Stimulated activated CD8-positive, alpha-beta memory T cell treated with anti-CD3 and anti-CD28 coated beads, Interleukin-12 subunit alpha, Interleukin-12 subunit beta, amount 100 ng/mL, for 24 hours (primary cell): ENCODE measurements at regions not wholly inside any gene's neighbourhood (a gene's known extent, or its start where the extent isn't known, plus 50 kb on each side); places are given as distances from the start of the nearest gene placed in this dataset.
"Not testable (repeated sequence)": the region's sequence is repeated elsewhere in the genome, so short reads cannot be mapped to it uniquely, and the experiment has no call there.

Source experiments
- DNase-seq: peaks from one replicate; pipeline ENCODE4 v3.0.0-alpha.2; 2020; ENCODE audit errors: extremely low read depth

DNA sequence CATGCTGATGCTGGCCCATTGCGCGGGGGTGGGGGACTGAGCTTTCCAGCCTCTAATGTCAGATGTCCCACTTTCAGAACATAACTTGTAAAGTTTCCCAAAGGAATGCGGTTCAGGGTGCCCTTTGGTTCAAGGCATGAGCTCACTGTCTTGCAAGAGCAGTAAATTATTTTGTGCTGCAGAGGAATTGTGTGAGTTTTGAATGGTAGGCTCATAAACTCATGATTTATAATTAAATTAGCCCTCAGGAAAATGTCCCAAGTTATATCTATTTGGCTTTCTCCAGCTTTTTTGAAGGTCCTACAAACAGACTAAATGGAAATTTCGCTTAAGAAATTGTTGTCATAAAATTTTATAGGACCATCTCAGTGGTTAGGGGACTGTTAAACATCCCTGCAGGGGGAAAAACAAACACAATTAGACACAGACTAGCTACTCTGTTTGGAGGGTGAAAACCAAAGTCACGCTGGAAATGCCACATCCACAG, 321.8 kb downstream of the HS3ST3B1 start:
- no peak for DNase-seq

- DNase-seq, result no peak
These were observed 321.1 kb downstream of the HS3ST3B1 start for GRCh38 chr17:14621826-14622614.

GRCh38 chr17:14619821-14620220, 318.9 kb downstream of the HS3ST3B1 start:
- DNase-seq, result no peak

DNA sequence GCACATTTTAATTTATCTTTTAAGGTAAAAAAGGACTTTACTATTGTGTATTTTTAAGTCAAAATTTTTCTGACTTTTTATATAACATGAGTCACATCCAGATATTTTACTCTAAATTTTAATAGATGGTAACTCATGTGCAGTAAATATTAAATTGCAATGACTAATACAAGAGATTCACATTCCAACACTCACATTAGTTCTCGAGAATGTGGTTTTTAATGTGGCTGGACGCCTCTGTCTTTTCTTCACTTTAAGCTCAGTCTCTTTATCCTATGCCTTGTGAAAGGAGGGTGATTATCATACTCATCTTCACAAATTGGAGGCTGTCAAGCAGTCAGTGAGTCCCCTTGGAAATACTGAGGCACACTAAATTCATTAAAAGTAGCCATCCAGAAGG, 315.6 kb downstream of the HS3ST3B1 start:
- DNase-seq, result no peak

- DNase-seq, result no peak
These were observed 304.4 kb downstream of the HS3ST3B1 start for GRCh38 chr17:14605267-14605599.

DNA sequence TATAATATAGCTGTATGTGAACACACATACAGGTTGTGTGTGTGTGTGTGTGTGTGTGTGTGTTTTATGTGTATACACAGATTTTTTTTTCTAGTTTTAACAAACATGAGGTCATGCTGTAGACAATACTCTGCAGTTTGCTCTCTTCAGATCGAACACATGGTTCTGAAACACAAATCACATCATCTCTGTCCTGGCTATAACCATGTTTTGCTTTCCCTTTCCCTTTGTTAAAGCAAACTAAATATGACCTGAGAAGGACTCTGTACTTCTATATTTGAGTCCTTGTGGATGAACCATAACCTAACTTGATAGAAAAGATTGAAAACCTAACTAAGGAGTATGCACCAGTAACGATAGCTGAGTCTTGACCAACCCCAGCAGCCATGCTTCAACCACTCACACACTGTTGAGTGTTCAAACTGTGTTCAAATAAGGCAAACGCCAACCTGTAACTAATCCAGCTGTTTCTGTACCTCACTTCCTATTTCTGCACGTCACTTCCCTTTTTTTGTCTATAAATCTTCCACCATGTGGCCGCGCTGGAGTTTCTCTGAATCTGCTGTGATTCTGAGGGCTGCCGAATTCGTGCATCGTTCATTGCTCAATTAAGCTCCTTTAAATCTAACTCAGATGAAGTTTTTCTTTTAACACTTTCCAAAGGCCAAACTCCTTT, 303.8 kb downstream of the HS3ST3B1 start:
- DNase-seq, result no peak

- no peak for DNase-seq
These were observed 295.3 kb downstream of the HS3ST3B1 start for GRCh38 chr17:14596224-14596623.

DNA sequence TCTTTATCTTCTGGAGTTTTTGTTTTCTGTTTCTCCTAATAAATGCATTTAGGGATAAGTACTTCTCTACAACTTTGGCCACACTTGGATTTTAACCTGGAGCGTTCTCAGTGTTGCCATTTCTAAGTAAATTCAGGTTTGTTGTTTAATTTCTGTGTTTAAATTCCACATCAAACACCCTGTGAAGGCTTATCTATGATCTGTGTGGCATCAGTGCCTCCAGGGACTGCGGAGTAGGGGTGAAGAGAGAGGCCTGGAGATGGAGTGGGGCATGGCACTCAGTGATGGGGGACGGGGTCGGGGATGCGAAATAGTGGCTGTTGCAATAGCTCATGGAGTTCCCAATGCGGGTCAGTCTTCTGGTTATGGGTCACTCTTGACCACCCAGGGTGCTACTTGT, 294.8 kb downstream of the HS3ST3B1 start:
- no peak for DNase-seq

DNA sequence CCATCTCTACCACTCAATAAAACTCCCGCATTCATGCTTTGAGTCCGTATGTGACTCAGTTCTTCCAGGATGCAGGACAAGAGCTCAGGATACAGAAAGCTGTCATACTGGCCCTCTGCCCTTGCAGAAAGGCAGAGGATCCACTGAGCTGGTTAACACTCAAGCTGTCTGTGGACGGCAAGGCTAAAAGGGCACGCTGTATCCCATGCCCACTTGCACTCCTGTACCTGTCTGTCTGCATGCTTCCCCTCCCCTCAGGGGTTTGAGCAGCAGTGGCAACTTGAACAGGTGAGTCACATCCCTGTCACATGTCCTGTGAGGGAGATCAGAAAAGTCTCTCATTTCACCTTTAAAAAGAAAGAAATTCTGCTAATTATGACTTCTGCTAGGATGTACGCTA, 293.8 kb downstream of the HS3ST3B1 start:
- no peak for DNase-seq

DNA sequence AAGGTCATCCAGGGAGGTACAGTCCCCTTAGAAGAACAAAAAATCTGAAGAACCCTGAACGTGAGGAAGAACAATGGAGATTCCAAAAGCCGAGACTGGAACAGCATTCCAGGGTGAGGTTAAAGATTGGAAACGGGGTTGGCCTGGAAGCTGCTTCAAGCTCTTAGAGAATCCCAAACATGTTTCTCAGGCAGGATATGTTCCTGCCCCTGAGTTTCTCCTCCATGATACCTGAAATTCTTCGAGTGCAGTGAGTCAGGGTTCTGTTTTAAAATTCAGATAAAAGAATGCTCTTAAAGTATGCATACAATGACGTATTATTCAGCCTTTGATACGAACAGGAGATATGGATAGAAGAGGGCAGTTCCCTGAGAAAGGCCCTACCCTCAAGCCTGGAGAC, 293.1 kb downstream of the HS3ST3B1 start:
- DNase-seq, result no peak

DNA sequence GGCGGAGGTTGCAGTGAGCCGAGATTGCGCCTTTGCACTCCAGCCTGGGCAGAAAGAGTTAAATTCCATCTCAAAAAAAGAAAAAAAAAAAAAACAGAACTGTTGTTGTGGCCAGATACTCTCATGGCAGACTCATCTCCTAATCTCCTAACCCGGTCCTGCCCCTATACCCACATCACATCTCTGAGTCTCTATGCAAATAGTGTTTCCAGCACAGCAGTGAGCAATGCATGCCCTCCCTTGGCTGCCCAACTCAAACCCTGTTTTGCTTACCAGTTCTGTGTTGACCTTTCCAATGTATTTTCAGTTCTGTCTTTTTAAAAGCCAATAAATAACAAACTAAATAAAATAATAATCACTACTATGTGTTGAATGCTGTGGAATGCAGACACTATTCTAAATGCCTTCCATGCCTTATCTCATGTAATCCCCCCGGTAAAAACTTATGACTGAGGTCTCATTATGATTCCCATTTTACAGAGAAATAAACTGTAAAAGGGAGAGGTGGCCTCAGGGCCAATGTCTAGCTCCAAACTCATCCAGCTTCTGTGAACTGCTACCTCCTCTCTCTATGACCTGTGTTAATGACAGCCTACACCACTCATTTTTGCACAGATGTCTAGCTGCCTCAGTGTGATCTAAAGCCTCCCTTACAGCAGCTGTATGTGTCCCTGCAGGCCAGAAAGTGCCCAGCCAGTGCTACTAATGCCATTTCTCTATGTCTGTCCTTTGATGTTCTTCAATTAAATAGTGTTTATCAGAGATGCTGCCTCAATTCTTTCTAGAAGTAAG, 289.8 kb downstream of the HS3ST3B1 start:
- DNase-seq, result no peak

DNA sequence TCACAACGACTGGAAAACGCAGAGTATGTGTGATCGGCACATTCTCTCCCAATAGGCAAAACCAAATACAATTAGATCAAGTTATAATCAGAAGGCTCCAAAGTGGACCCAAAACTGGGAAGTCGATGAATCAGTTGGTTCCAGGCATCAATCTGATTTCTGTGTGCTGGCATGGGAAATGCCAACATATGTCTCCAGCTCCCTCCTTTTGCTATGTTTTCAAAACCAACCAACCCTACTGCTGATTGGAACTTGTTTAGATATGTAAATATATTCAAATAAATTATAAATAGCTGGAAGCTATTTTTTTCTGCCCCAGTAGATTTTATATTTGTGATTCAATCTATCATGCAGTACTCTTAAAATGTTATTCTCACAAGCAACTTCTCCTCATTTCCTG, 284.2 kb downstream of the HS3ST3B1 start:
- DNase-seq, result no peak

GRCh38 chr17:14582996-14583395, 282.1 kb downstream of the HS3ST3B1 start:
- DNase-seq, result no peak

DNA sequence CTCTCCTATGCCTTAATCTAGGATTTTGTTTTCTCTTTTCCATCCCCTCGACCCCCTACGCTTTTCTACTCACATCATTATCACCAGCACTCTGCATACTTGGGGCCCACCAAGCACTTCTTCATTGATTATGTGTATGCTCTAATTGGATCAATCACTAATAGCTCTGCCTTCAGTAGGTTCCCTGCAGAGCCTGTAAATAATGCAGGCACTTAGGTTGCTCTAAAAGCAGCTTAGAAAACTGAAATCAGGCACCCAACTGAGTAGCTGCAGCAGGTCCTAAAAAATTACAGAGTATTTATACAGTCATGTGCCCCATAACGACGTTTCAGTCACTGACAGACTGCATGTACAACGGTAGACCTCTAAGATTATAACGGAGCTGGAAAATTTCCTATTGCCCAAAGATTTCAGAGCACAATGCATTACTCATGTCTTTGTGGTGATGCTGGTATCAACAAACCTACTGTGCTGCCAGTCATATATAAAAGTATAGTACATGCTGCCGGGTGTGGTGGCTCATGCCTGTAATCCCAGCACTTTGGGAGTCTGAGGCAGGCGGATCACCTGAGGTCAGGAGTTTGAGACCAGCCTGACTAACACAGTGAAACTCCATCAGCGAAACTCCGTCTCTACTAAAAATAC, 280.4 kb downstream of the HS3ST3B1 start:
- DNase-seq, result no peak

GRCh38 chr17:14580499-14580898, 279.6 kb downstream of the HS3ST3B1 start:
- DNase-seq, result no peak

DNA sequence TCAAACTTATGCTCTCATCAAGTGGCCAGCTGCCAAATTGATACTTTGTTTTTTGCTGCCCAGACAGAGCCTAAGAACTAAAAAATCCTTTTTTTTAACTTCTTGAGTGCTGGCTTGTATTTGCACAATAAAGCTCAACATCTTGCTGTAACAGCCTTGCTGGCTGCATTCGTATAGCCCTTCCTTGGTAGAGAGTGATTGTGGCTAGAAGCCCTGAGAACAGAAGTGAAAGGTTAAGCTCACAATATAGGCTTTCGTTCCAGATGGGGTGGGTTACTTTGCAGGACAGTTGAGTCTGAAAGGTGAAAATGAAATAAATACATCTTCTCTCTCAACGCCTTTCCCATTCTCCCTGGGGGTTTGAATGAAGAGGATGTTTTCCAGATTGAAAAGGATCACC, 278.8 kb downstream of the HS3ST3B1 start:
- no peak for DNase-seq

GRCh38 chr17:14575471-14575953, 274.6 kb downstream of the HS3ST3B1 start:
- DNase-seq, result no peak

GRCh38 chr17:14560325-14560724, 259.4 kb downstream of the HS3ST3B1 start:
- not testable (repeated sequence) for DNase-seq

- DNase-seq, result no peak
These were observed 258.6 kb downstream of the HS3ST3B1 start for GRCh38 chr17:14559264-14560119.

GRCh38 chr17:14557480-14557879, 256.6 kb downstream of the HS3ST3B1 start:
- no peak for DNase-seq

- no peak for DNase-seq
These were observed 253.0 kb downstream of the HS3ST3B1 start for GRCh38 chr17:14553847-14554246.
